GM19372 (cell line): ENCODE measurements at regions not wholly inside any gene's neighbourhood (a gene's known extent, or its start where the extent isn't known, plus 50 kb on each side); places are given as distances from the start of the nearest gene placed in this dataset.
A peak's percentile ranks its signal among the peaks of the same experiment; 100 is the strongest.

Source experiments
- ATAC-seq: cut with Tn5 transposase; IDR thresholded peaks from one replicate; pipeline ENCODE4 v1.9.1; 2021; ENCODE audit warnings: mild to moderate bottlenecking, low read depth, moderate library complexity; ENCODE audit not compliant: unreplicated experiment

GRCh38 chr6:2565499-2565898 is 185.2 kb downstream of the MYLK4 start:
- ATAC-seq, result no peak

DNA sequence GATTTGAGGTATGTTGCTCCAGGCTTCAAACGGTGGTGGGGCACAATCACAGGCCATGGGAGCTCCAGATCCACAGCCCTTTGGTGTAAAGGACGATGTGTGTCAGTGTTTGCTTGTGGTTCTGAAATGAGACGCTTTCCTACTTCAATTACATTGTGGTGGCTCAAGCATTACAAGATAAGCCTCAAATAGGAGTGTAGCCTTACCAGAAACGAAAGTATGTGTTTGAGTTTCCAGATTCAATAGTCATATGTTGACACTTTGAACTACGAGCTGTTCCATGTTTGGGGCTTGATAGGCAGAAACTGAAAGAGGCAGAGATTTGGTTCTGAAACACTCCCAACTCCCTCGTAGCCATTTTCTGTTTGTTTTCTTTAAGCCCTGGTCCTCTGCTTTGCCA is 187.1 kb downstream of the MYLK4 start:
- ATAC-seq, result peak; percentile 95

DNA sequence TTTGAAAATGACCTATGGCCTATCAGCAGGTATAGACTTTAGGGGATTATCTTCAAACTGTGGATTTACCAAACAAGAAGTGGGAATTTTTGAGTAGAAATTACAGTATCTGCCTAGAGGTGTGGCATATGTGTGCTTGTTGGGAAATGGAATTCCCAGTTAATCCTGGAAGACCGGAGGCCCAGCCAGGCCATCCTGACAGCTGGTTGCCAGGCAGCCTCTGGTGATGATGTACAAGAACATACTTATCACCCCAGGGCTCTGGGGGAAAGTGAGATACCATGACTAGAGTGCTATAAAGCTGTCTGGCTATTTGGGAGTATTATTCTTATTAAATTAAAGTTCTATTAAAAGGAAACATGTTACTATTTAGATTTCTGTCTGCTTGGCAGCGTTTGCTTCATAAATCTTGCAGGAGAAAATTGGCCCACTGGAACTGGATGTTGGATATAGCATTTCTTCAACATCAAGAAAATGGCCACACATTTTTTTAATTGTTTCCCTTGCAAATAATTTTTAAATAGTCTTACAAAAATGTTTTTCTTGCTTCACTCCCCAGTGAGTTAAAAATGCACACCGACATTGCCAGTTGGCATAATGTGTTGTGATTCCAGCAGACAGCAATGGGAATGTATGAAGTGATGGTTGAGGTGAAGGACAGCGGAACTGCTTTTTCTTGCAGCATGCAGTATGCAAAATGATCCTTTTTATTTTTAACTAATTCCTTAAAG is 187.8 kb downstream of the MYLK4 start:
- ATAC-seq, result no peak

DNA sequence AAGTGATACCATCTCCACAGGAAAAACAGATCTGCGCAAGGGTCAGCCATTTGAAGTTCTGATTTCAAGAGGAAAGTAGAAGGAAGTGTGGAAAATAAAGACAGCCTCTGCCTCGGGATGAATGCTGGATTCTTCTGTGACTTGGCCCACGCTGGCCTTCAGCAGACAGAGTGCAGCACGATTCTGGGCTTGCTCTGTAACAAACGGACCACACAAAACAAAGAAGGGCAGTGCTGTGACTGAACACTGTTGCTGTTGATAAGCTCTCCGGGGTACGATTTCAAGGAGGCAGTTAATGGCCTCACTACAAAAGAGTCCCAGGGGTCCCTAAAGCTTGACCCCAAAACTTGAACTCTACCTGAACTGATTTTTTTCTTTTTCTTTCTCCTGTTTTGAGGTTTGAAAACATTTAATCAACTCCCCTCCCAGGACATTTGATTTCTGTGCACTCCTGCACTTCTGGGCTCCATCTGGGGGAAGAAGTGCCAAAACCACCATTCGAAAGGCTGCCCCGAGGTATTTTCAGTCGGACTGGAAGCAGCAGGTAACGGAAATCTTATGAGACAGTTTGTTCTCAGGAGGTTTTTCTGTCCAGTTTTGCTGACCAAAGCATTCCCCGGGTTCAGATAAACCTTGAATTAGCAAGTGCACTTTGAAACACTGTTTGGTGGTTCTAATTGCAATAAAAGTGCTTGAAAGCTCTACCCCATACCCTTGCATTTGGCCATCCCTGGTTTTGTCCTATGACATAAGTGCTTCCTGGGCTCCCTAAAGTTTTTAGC is 189.6 kb downstream of the MYLK4 start:
- no peak for ATAC-seq

- no peak for ATAC-seq
Observed at GRCh38 chr6:2560140-2560818, 190.4 kb downstream of the MYLK4 start.

DNA sequence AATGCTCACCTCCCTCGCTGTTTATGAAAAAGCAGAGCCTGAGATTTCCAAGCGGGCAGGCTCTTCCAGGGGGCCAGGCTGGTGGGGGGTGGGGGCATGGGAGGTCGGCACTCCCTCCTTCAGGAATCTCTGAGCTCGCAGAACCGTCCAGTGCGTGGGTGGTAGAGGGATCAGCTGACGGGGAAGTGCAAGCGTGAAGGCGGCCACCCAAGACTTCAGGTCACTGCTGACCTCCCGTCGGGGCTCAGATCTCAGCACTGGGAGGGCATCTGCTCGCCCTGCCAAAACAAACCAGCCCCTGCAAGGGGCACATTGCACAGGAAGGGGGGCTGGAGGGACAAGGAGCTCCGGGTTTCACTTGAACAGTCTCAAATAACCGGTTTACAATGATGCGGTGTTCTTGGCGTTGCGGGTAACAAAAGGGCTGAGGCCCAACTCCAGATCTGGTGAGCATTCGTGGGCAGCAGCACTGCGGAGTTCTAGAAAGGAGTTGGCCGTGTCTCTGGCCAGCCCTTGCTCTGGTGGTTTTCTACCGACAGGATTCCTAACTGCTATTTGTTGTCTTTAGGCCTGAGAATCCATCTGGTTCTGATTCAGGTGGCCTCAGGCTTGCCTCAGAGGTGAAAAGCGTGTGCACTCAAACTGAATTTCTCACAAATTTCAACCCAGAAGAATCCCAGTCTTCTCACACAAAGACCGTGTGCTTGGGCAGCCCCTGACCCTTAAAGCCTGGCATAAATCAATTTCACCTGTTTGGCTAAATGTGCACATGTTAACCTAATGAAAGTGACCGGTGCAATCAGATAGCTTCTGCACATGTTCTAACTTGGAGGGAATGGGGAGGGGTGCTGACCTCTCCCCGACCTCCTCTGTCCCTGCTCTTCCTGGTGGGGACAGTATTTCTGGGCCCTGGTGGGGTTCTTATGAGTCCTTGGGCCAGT is 191.6 kb downstream of the MYLK4 start:
- ATAC-seq, result no peak

- ATAC-seq, result no peak
Observed at GRCh38 chr6:2558098-2558680, 192.5 kb downstream of the MYLK4 start.

DNA sequence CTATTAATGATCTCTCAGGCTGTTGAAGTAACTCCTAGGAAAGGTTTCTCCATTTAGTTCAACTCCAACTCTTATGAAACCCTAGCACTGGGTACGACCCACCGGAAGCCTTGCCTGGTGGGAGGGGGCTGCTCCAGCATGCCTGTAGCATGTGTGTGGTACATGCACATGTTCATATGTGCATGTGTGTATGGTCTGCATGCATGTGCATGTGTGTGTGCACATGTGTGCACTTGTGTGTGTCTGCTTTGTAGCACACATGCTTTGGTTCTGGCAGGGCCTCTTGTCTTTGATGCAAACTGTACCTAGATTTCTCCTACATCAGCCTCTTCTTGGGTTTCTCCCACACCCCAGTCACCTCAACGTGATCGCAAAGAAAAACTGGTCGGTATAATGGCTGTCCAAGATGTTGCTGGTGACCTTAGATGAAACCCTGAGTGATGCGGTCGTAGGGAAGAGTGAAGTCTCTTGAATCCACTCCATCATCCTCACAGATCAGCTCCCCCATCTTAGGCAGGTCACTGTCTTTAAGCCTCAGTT is 193.5 kb downstream of the MYLK4 start:
- ATAC-seq, result no peak

DNA sequence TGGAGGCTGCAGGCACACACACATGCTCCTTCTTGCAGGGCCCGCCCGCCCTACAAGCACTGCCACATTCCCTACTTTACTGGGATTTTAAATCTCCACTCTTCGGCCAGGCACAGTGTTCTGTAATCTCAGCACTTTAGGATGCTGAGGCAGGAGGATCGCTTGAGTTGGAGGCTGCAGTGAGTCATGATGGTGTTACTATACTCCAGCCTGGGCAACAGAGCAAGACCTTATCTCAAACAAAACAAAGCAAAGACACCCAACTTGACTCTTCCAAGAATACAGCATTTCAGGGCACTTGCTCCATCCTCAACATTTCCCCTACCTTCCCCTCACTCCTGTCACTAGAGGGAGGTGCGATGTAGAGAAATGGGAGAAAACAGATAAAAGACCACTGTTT is 194.0 kb downstream of the MYLK4 start:
- no peak for ATAC-seq

DNA sequence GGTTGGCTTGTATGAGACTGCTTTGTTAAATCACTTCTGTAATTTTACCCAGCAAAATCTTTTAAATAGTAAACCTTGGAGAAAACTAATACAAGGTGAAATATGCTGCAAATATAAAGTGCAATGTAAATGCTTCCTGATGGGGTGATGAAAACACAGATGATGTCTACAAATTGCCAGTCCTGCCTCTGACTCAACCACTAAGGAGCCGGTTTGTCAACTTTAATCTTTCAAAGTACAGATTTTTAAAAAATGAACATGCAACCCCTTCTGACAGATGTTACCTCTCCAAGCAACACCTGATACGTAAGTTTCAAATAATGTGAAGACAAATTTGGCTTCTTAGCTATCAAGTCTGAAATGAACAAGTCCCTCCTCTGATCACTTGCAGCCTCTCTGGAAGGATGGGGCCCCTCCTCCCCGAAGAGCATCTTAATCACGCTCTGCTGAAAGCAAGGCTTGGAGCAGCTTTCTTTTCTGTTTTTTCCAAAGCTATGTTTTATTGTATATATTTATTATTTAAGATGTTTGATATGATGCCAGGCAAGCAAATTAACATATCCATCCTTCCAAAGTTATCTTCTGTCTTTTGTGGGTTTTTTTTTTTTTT is 196.0 kb downstream of the MYLK4 start:
- no peak for ATAC-seq

GRCh38 chr6:2552526-2553154 is 198.1 kb downstream of the MYLK4 start:
- no peak for ATAC-seq

GRCh38 chr6:2551705-2552104 is 199.0 kb downstream of the MYLK4 start:
- no peak for ATAC-seq

DNA sequence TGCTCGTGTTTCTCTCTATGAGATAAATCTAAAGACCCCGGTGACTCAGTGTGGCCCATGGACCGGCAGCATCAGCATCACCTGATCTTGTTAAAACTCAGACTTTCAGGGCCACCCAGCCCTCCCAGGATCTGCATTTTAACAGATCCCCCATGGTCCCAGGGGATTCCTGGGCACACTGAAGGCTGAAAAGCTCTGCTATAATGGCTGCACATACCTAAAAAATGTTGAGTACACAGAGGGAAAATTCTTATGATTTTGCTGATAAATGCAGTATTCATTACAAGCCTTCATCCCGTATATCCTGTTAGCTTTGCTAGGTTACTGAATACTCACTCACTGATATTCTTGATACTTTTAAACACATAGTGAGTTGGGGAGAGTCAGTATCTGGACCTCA is 200.5 kb downstream of the MYLK4 start:
- no peak for ATAC-seq

GRCh38 chr6:2549834-2550233 is 200.9 kb downstream of the MYLK4 start:
- ATAC-seq, result no peak

DNA sequence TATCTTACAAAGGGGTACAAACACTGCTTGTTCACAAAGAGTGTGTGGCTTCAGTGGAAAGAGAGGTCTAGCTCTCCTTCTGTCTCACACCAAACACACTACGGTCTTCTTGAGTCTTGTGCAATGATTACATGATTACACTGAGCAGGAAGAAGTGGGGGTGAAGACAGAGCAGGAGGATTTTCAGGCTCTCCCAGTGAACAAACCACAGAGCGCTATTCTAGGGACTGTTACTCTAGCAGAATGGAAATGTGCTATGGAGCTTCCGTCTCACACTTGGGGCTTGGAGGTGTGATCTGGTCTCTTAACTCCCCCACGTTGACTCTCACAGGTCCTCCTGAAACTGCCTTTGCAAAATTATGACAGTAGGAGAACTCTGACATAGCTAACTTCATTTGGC is 203.4 kb downstream of the MYLK4 start:
- ATAC-seq, result no peak

DNA sequence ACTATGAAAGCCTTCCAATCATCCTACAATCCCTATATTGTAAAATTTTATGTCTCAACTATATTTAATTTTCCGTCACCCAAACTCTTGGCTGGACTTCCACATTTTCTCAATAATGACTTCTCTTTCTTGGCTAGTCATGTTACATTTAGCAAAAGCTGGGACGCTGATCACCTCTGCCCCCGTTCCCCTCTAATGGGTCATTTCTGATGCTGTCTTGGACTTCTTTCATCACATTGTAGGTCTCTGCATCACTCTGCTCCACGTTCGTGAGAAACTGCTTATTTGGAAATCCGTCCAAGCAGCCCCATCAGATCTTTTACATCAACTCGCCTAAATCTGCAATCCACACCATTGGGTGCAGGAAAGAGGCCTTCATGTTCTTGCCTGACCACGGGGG is 203.8 kb downstream of the MYLK4 start:
- no peak for ATAC-seq

GRCh38 chr6:2545383-2546038 is 205.2 kb downstream of the MYLK4 start:
- ATAC-seq, result no peak

DNA sequence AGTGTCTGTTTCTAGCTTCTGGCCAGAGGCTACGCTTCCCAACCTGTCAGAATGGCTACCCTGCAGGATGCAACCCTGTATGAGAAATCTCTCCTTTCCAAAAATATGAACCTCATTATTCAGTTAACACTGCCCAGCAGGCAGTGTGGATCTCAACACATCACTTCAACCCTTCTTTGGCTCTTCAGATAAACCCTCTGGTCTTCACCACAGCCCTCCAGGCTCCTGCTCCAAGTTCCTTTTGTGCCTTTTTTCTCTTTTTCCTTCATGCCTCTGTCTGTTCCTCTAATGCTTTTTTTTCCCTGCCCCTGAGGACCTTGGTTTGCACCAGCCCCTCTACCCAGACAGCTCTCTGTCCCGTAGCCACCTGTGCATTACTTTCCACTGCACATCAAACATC is 207.4 kb downstream of the MYLK4 start:
- ATAC-seq, result no peak

DNA sequence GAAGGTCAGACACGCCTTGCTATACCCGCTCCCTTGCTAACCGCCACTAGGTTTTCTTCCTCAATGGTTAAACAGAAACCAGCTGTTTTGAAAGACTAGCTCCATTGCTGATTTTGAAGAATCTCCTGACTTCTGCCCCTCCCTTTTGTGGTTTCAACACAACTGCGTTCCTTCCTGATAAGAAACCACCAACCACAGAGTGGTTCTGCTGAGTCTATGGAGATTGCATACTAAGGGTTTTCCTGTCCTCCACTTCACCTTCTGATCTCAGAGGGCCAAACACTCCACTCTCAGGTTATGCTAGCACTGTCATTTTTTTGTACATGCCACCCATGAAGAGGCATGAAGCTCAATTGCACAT is 207.9 kb downstream of the MYLK4 start:
- ATAC-seq, result no peak
